NCI-H1105 treated with DMSO at 0.1 percent for 48 hours (cell line): ENCODE measurements at regions not wholly inside any gene's neighbourhood (a gene's known extent, or its start where the extent isn't known, plus 50 kb on each side); places are given as distances from the start of the nearest gene placed in this dataset.
"Not testable (repeated sequence)": the region's sequence is repeated elsewhere in the genome, so short reads cannot be mapped to it uniquely, and the experiment has no call there.

Experiments
- DNase-seq: peaks from one replicate; lab custom pipeline; 2025; lab: John Stamatoyannopoulos, UW

GRCh38 chr5:131107128-131107527 lies 57.9 kb downstream of the HINT1 start:
- no peak for DNase-seq

GRCh38 chr5:131104169-131104808 lies 60.8 kb downstream of the HINT1 start:
- no peak for DNase-seq

- no peak for DNase-seq
Measured at GRCh38 chr5:131096774-131097710, 68.0 kb downstream of the HINT1 start.

GRCh38 chr5:131095561-131095960 lies 69.5 kb downstream of the HINT1 start:
- DNase-seq, result not testable (repeated sequence)

- DNase-seq, result no peak
Measured at GRCh38 chr5:131084436-131084835, 80.6 kb downstream of the HINT1 start.

GRCh38 chr5:131081913-131082488 lies 83.1 kb downstream of the HINT1 start:
- no peak for DNase-seq

- DNase-seq, result no peak
Measured at GRCh38 chr5:131081374-131081773, 83.7 kb downstream of the HINT1 start.

GRCh38 chr5:131079232-131079631 lies 85.8 kb downstream of the HINT1 start:
- no peak for DNase-seq

GRCh38 chr5:131068893-131069643 lies 96.0 kb downstream of the HINT1 start:
- DNase-seq, result no peak

GRCh38 chr5:131068076-131068475 lies 97.0 kb downstream of the HINT1 start:
- DNase-seq, result no peak

GRCh38 chr5:131067636-131068035 lies 97.4 kb downstream of the HINT1 start:
- no peak for DNase-seq

- no peak for DNase-seq
Measured at GRCh38 chr5:131064669-131065371, 100.2 kb downstream of the HINT1 start.

GRCh38 chr5:131042021-131042789 lies 122.9 kb downstream of the HINT1 start:
- no peak for DNase-seq

GRCh38 chr5:131023498-131023865 lies 141.6 kb downstream of the HINT1 start:
- no peak for DNase-seq

GRCh38 chr5:131022811-131023497 lies 142.1 kb downstream of the HINT1 start:
- DNase-seq, result no peak

GRCh38 chr5:131021646-131022045 lies 143.4 kb downstream of the HINT1 start:
- DNase-seq, result no peak

GRCh38 chr5:131019601-131020315 lies 145.3 kb downstream of the HINT1 start:
- DNase-seq, result no peak

- DNase-seq, result no peak
Measured at GRCh38 chr5:131019111-131019510, 145.9 kb downstream of the HINT1 start.

- DNase-seq, result no peak
Measured at GRCh38 chr5:131008329-131008728, 156.7 kb downstream of the HINT1 start.
